A549 (cell line): ENCODE measurements at regions not wholly inside any gene's neighbourhood (a gene's known extent, or its start where the extent isn't known, plus 50 kb on each side); places are given as distances from the start of the nearest gene placed in this dataset.

ENCODE experiments used
- ATAC-seq, 2 experiments: fragments of 200-7000 bp in 1 of 2; fragments of >200 bp in 1 of 2; cut with Nextera tagmentation in 1 of 2; cut with Tn5 transposase in 1 of 2; 3 replicates each; pipeline versions ENCODE4 v1.8.0 to v1.9.1; 2018 to 2020; ENCODE audit warnings: mild to moderate bottlenecking in 1 of 2, moderate library complexity in 1 of 2
- CTCF ChIA-PET: fragments of 300-600 bp; sonication (Branson Sonifier 250); formaldehyde crosslinking; extraction: SDS; loops from one replicate; lab custom pipeline; 2021; ENCODE audit warnings: antibody characterized with exemption, inconsistent platforms; lab: Yijun Ruan, JAX
- POLR2A ChIA-PET: fragments of 350-600 bp; formaldehyde crosslinking; extraction: SDS; loops from one replicate; lab custom pipeline; 2021; ENCODE audit warnings: antibody characterized with exemption, inconsistent platforms; lab: Yijun Ruan, JAX
- DNase-seq, 2 experiments: peaks; one replicate each; pipeline versions ENCODE4 v3.0.0 to v3.0.0-alpha.2; 2011 to 2016; ENCODE audit warnings: low read depth in 1 of 2, low spot score in 1 of 2
- FAIRE-seq: peaks from 2 replicates; lab custom pipeline; 2011; peaks lifted over from hg19 to GRCh38; lab: Jason Lieb, UNC
- H3K27ac ChIP-seq, 2 experiments: fragments of >200 bp; sonication (Bioruptor Twin); formaldehyde crosslinking; 3 replicates each; pipeline ENCODE4 v1.5.1; 2016 to 2017
- H3K4me1 ChIP-seq: fragments of >200 bp; sonication (Bioruptor Twin); formaldehyde crosslinking; 3 replicates; pipeline ENCODE4 v1.6.1; 2016
- H3K4me2 ChIP-seq: fragments of >200 bp; sonication (Bioruptor Twin); formaldehyde crosslinking; 3 replicates; pipeline ENCODE4 v1.6.1; 2016
- H3K4me3 ChIP-seq: fragments of >200 bp; sonication (Bioruptor Twin); formaldehyde crosslinking; 3 replicates; pipeline ENCODE4 v1.5.1; 2016
- H3K9me3 ChIP-seq: fragments of >200 bp; sonication (Bioruptor Twin); formaldehyde crosslinking; 3 replicates; pipeline ENCODE4 v1.6.1; 2016
- CEBPB ChIP-seq, 2 experiments: fragments of >200 bp in 1 of 2; sonication (Bioruptor Twin) in 1 of 2; formaldehyde crosslinking in 1 of 2; IDR thresholded peaks; 2 replicates each; pipeline ENCODE4 v1.6.1; 2012 to 2016
- CHD4 ChIP-seq: fragments of 200-600 bp; sonication (generic); IDR thresholded peaks from 2 replicates; pipeline ENCODE4 v1.6.1; 2016; ENCODE audit warnings: antibody characterized with exemption, mild to moderate bottlenecking, borderline replicate concordance
- EHF ChIP-seq: fragments of 250-450 bp; sonication (Bioruptor Pico); IDR thresholded peaks from 2 replicates; pipeline ENCODE4 v1.5.0; 2020; ENCODE audit warnings: mild to moderate bottlenecking
- EP300 ChIP-seq, 2 experiments: fragments of >200 bp; sonication (Bioruptor Twin); formaldehyde crosslinking; IDR thresholded peaks; 2 replicates in 1 of 2; 3 replicates in 1 of 2; pipeline ENCODE4 v1.6.1; 2016 to 2017
- FOXS1 ChIP-seq: fragments of 250-450 bp; sonication (Bioruptor Pico); IDR thresholded peaks from 2 replicates; pipeline ENCODE4 v1.5.0; 2020; ENCODE audit warnings: mild to moderate bottlenecking, moderate library complexity
- HDAC2 ChIP-seq: fragments of 200-600 bp; sonication (generic); IDR thresholded peaks from 2 replicates; pipeline ENCODE4 v1.6.1; 2016
- JUN ChIP-seq, 2 experiments: fragments of >200 bp; sonication (Bioruptor Twin); formaldehyde crosslinking; IDR thresholded peaks; 2 replicates in 1 of 2; 3 replicates in 1 of 2; pipeline ENCODE4 v1.6.1; 2016 to 2017
- JUNB ChIP-seq: fragments of >200 bp; sonication (Bioruptor Twin); formaldehyde crosslinking; IDR thresholded peaks from 2 replicates; pipeline ENCODE4 v1.6.1; 2016
- KDM1A ChIP-seq: fragments of 200-600 bp; sonication (generic); IDR thresholded peaks from 2 replicates; pipeline ENCODE4 v1.6.1; 2016; ENCODE audit warnings: low read depth, mild to moderate bottlenecking
- KDM5A ChIP-seq: fragments of 200-600 bp; sonication (generic); IDR thresholded peaks from 2 replicates; pipeline ENCODE4 v1.6.1; 2016; ENCODE audit warnings: antibody characterized with exemption, mild to moderate bottlenecking
- MAFK ChIP-seq: fragments of 450-650 bp; IDR thresholded peaks from 2 replicates; pipeline ENCODE4 v1.6.1; 2014; ENCODE audit not compliant: partially characterized antibody
- MYC ChIP-seq: IDR thresholded peaks from 2 replicates; pipeline ENCODE4 v1.6.1; 2012; ENCODE audit warnings: mild to moderate bottlenecking, inconsistent platforms, low read length, improper control_type of control experiment, borderline replicate concordance
- NR3C1 ChIP-seq: fragments of >200 bp; sonication (Bioruptor Twin); formaldehyde crosslinking; IDR thresholded peaks from 3 replicates; pipeline ENCODE4 v1.6.1; 2017
- POLR2A ChIP-seq: IDR thresholded peaks from 2 replicates; pipeline ENCODE4 v1.6.1; 2012; ENCODE audit warnings: mild to moderate bottlenecking, low read length
- POLR2AphosphoS2 ChIP-seq: conservative IDR thresholded peaks from 2 replicates; pipeline ENCODE4 v1.6.1; 2012; ENCODE audit warnings: low read length, improper control_type of control experiment, inconsistent platforms
- ZC3H11A ChIP-seq: fragments of 450-650 bp; IDR thresholded peaks from 2 replicates; pipeline ENCODE4 v1.6.1; 2014; ENCODE audit warnings: antibody characterized with exemption, mild to moderate bottlenecking
- ZFP36 ChIP-seq: fragments of 450-650 bp; IDR thresholded peaks from 2 replicates; pipeline ENCODE4 v1.6.1; 2014; ENCODE audit warnings: borderline replicate concordance; ENCODE audit not compliant: partially characterized antibody
- ZSCAN20 ChIP-seq: fragments of 250-450 bp; sonication (Bioruptor Pico); IDR thresholded peaks from 2 replicates; pipeline ENCODE4 v1.8.0; 2022; ENCODE audit warnings: mild to moderate bottlenecking, moderate library complexity
- WGBS: methylation state at CpG from one replicate; pipeline ENCODE4 v1.1.6; 2017; ENCODE audit errors: missing lambda C conversion rate; 5-methylcytosine and 5-hydroxymethylcytosine counted together
- TF ChIP-seq, protein P1 (sequence below): IDR thresholded peaks from 2 replicates; pipeline ENCODE4 v1.6.1; 2012
- TF ChIP-seq, protein P2 (sequence below): IDR thresholded peaks from 2 replicates; pipeline ENCODE4 v1.6.1; 2012
- TF ChIP-seq, protein P3 (sequence below): fragments of 200-600 bp; sonication (generic); IDR thresholded peaks from 2 replicates; pipeline ENCODE4 v1.6.1; 2016; ENCODE audit warnings: antibody characterized with exemption, mild to moderate bottlenecking, moderate library complexity
- TF ChIP-seq, protein P4 (sequence below): fragments of 150-350 bp; IDR thresholded peaks from 2 replicates; pipeline ENCODE4 v1.6.1; 2014; ENCODE audit warnings: low read depth, mild to moderate bottlenecking, low read length

DNA sequence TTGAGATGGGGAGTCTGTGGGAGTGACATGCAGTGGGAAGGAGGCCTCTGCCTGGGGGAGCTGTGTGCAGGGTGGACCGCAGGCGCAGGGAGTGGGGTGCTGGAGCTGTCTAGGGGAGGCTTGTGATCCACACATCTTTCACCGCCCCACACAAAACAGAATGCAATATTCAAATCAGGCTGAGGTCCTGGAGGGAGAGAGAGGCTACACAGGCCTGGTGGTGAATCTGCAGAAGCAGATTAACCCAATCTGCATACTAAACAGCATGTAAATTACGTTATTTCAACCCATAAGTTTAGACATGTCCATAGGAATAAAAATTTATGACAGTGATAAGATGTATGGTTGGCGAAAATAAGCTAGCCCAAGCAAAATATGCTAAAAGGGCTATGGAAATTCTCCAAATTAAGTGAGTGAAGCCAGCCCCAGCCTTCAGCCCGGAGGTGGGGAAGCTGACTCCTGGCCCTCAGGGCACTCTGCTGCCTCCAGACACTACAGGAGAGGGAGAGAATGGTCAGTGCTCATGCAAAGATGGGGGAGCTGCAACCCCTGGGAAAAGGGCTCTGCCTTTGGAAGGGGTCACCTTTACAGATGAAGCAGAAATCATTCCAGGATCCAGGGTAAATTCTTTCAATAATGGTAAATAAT is 156.2 kb upstream of the CTTNBP2NL start:
- ChIA-PET CTCF (no interaction called here), POLR2A (no interaction called here)
- Histone ChIP-seq H3K4me2 (no peak overlapping the region), H3K4me1 (no peaks in the 10 kb centered on the region), H3K27ac (no peak overlapping the region), H3K4me3 (no peak overlapping the region), H3K9me3 (no peaks in the 10 kb centered on the region)
- FAIRE-seq (no peak), ATAC-seq (no peak), DNase-seq (no peak)
- WGBS: 53% methylated on average over 6 of the region's 6 CpGs
- TF ChIP-seq EHF (CRISPR knock-in tag) (no peak), CEBPB (IDR thresholded peaks at IDR 0.05) (no peak), POLR2AphosphoS2 (no peak), ZSCAN20 (no peak), EP300 (IDR thresholded peaks at IDR 0.05) (no peak), KDM5A (no peak)
- TF ChIP-seq, protein P1, sequence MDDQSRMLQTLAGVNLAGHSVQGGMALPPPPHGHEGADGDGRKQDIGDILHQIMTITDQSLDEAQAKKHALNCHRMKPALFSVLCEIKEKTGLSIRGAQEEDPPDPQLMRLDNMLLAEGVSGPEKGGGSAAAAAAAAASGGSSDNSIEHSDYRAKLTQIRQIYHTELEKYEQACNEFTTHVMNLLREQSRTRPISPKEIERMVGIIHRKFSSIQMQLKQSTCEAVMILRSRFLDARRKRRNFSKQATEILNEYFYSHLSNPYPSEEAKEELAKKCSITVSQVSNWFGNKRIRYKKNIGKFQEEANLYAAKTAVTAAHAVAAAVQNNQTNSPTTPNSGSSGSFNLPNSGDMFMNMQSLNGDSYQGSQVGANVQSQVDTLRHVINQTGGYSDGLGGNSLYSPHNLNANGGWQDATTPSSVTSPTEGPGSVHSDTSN: no peak
- TF ChIP-seq, protein P2, sequence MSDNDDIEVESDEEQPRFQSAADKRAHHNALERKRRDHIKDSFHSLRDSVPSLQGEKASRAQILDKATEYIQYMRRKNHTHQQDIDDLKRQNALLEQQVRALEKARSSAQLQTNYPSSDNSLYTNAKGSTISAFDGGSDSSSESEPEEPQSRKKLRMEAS: no peak

DNA sequence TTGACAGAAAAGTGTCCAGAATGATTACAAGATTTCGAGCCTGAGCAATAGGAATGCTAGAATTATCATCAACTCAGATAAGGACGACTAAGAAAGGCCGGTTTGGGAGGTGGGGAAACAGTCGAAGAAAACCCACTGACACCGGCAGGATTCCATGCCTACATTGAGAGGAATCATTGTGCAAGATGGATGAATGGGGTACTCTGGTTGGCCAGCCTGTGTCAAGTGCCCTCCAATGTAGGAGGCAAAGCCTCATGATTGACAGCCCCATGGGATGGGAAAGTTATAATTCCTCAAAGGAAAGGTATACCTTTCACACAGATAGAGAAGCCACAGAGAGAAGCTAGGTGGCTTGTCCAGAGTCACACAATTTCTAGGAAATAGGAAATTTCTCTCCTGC is 153.5 kb upstream of the CTTNBP2NL start:
- CTCF ChIA-PET: no interaction called here
- POLR2A ChIA-PET: no interaction called here
- H3K9me3 ChIP-seq: no peaks in the 10 kb centered on the region
- WGBS: 76% methylated on average over 5 of the region's 5 CpGs
- no peak overlapping the region for H3K4me2 ChIP-seq
- DNase-seq: no peak
- ATAC-seq: no peak
- H3K27ac ChIP-seq: no peak overlapping the region
- no peak for TF ChIP-seq JUN (IDR thresholded peaks at IDR 0.05)
- TF ChIP-seq CHD4: no peak
- TF ChIP-seq KDM1A: no peak
- TF ChIP-seq ZFP36: no peak
- no peak for TF ChIP-seq KDM5A
- no peak for TF ChIP-seq MAFK
- TF ChIP-seq, protein P3, sequence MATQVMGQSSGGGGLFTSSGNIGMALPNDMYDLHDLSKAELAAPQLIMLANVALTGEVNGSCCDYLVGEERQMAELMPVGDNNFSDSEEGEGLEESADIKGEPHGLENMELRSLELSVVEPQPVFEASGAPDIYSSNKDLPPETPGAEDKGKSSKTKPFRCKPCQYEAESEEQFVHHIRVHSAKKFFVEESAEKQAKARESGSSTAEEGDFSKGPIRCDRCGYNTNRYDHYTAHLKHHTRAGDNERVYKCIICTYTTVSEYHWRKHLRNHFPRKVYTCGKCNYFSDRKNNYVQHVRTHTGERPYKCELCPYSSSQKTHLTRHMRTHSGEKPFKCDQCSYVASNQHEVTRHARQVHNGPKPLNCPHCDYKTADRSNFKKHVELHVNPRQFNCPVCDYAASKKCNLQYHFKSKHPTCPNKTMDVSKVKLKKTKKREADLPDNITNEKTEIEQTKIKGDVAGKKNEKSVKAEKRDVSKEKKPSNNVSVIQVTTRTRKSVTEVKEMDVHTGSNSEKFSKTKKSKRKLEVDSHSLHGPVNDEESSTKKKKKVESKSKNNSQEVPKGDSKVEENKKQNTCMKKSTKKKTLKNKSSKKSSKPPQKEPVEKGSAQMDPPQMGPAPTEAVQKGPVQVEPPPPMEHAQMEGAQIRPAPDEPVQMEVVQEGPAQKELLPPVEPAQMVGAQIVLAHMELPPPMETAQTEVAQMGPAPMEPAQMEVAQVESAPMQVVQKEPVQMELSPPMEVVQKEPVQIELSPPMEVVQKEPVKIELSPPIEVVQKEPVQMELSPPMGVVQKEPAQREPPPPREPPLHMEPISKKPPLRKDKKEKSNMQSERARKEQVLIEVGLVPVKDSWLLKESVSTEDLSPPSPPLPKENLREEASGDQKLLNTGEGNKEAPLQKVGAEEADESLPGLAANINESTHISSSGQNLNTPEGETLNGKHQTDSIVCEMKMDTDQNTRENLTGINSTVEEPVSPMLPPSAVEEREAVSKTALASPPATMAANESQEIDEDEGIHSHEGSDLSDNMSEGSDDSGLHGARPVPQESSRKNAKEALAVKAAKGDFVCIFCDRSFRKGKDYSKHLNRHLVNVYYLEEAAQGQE: no peak
- no peak for TF ChIP-seq MYC
- no peak for TF ChIP-seq NR3C1
- TF ChIP-seq JUNB: no peak
- TF ChIP-seq, protein P4, sequence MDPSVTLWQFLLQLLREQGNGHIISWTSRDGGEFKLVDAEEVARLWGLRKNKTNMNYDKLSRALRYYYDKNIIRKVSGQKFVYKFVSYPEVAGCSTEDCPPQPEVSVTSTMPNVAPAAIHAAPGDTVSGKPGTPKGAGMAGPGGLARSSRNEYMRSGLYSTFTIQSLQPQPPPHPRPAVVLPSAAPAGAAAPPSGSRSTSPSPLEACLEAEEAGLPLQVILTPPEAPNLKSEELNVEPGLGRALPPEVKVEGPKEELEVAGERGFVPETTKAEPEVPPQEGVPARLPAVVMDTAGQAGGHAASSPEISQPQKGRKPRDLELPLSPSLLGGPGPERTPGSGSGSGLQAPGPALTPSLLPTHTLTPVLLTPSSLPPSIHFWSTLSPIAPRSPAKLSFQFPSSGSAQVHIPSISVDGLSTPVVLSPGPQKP: no peak
- TF ChIP-seq EP300 (IDR thresholded peaks at IDR 0.05): no peak
- TF ChIP-seq POLR2A: no peak
- TF ChIP-seq HDAC2: no peak
- no peak for TF ChIP-seq FOXS1 (CRISPR knock-in tag)
- TF ChIP-seq ZC3H11A: no peak
- no peaks in the 10 kb centered on the region for H3K4me1 ChIP-seq
- no peak overlapping the region for H3K4me3 ChIP-seq
- no peak for FAIRE-seq
